A549 (cell line): ENCODE measurements at regions not wholly inside any gene's neighbourhood (a gene's known extent, or its start where the extent isn't known, plus 50 kb on each side); places are given as distances from the start of the nearest gene placed in this dataset.

Source experiments
- ATAC-seq, 2 experiments: fragments of 200-7000 bp in 1 of 2; fragments of >200 bp in 1 of 2; cut with Nextera tagmentation in 1 of 2; cut with Tn5 transposase in 1 of 2; 3 replicates each; pipeline versions ENCODE4 v1.8.0 to v1.9.1; 2018 to 2020; ENCODE audit warnings: mild to moderate bottlenecking in 1 of 2, moderate library complexity in 1 of 2
- CTCF ChIA-PET: fragments of 300-600 bp; sonication (Branson Sonifier 250); formaldehyde crosslinking; extraction: SDS; loops from one replicate; lab custom pipeline; 2021; ENCODE audit warnings: antibody characterized with exemption, inconsistent platforms; lab: Yijun Ruan, JAX
- POLR2A ChIA-PET: fragments of 350-600 bp; formaldehyde crosslinking; extraction: SDS; loops from one replicate; lab custom pipeline; 2021; ENCODE audit warnings: antibody characterized with exemption, inconsistent platforms; lab: Yijun Ruan, JAX
- DNase-seq, 2 experiments: peaks; one replicate each; pipeline versions ENCODE4 v3.0.0 to v3.0.0-alpha.2; 2011 to 2016; ENCODE audit warnings: low read depth in 1 of 2, low spot score in 1 of 2
- FAIRE-seq: peaks from 2 replicates; lab custom pipeline; 2011; peaks lifted over from hg19 to GRCh38; lab: Jason Lieb, UNC
- H3K27ac ChIP-seq, 2 experiments: fragments of >200 bp; sonication (Bioruptor Twin); formaldehyde crosslinking; 3 replicates each; pipeline ENCODE4 v1.5.1; 2016 to 2017
- H3K4me1 ChIP-seq: fragments of >200 bp; sonication (Bioruptor Twin); formaldehyde crosslinking; 3 replicates; pipeline ENCODE4 v1.6.1; 2016
- H3K4me2 ChIP-seq: fragments of >200 bp; sonication (Bioruptor Twin); formaldehyde crosslinking; 3 replicates; pipeline ENCODE4 v1.6.1; 2016
- H3K4me3 ChIP-seq: fragments of >200 bp; sonication (Bioruptor Twin); formaldehyde crosslinking; 3 replicates; pipeline ENCODE4 v1.5.1; 2016
- H3K9me3 ChIP-seq: fragments of >200 bp; sonication (Bioruptor Twin); formaldehyde crosslinking; 3 replicates; pipeline ENCODE4 v1.6.1; 2016
- BCL3 ChIP-seq: fragments of >200 bp; sonication (Bioruptor Twin); formaldehyde crosslinking; IDR thresholded peaks from 3 replicates; pipeline ENCODE4 v1.6.1; 2016
- CBX8 ChIP-seq: fragments of 200-600 bp; sonication (generic); IDR thresholded peaks from 2 replicates; pipeline ENCODE4 v1.6.1; 2016
- CHD4 ChIP-seq: fragments of 200-600 bp; sonication (generic); IDR thresholded peaks from 2 replicates; pipeline ENCODE4 v1.6.1; 2016; ENCODE audit warnings: antibody characterized with exemption, mild to moderate bottlenecking, borderline replicate concordance
- E2F6 ChIP-seq: IDR thresholded peaks from 2 replicates; pipeline ENCODE4 v1.6.1; 2012; ENCODE audit warnings: low read depth, borderline replicate concordance
- EHF ChIP-seq: fragments of 250-450 bp; sonication (Bioruptor Pico); IDR thresholded peaks from 2 replicates; pipeline ENCODE4 v1.5.0; 2020; ENCODE audit warnings: mild to moderate bottlenecking
- EP300 ChIP-seq, 2 experiments: fragments of >200 bp; sonication (Bioruptor Twin); formaldehyde crosslinking; IDR thresholded peaks; 2 replicates in 1 of 2; 3 replicates in 1 of 2; pipeline ENCODE4 v1.6.1; 2016 to 2017
- ESRRA ChIP-seq: fragments of 150-350 bp; IDR thresholded peaks from 2 replicates; pipeline ENCODE4 v1.6.1; 2014; ENCODE audit warnings: mild to moderate bottlenecking, low read length, borderline replicate concordance
- FOSB ChIP-seq: fragments of 250-450 bp; sonication (Bioruptor Pico); IDR thresholded peaks from 2 replicates; pipeline ENCODE4 v1.5.0; 2020; ENCODE audit warnings: mild to moderate bottlenecking, moderate library complexity
- HES2 ChIP-seq: fragments of >200 bp; sonication (Bioruptor Twin); formaldehyde crosslinking; IDR thresholded peaks from 2 replicates; pipeline ENCODE4 v1.6.1; 2016
- HOXB13 ChIP-seq: fragments of 250-450 bp; sonication (Bioruptor Pico); IDR thresholded peaks from 2 replicates; pipeline ENCODE4 v1.5.0; 2020; ENCODE audit warnings: low read depth, mild to moderate bottlenecking, moderate library complexity
- HOXB5 ChIP-seq: fragments of 250-450 bp; sonication (Bioruptor Pico); IDR thresholded peaks from 2 replicates; pipeline ENCODE4 v1.5.0; 2020; ENCODE audit warnings: mild to moderate bottlenecking, moderate library complexity
- JUNB ChIP-seq: fragments of >200 bp; sonication (Bioruptor Twin); formaldehyde crosslinking; IDR thresholded peaks from 2 replicates; pipeline ENCODE4 v1.6.1; 2016
- KDM5A ChIP-seq: fragments of 200-600 bp; sonication (generic); IDR thresholded peaks from 2 replicates; pipeline ENCODE4 v1.6.1; 2016; ENCODE audit warnings: antibody characterized with exemption, mild to moderate bottlenecking
- MYC ChIP-seq: IDR thresholded peaks from 2 replicates; pipeline ENCODE4 v1.6.1; 2012; ENCODE audit warnings: mild to moderate bottlenecking, inconsistent platforms, low read length, improper control_type of control experiment, borderline replicate concordance
- NPAS2 ChIP-seq: fragments of 250-450 bp; sonication (Bioruptor Pico); IDR thresholded peaks from 2 replicates; pipeline ENCODE4 v1.8.0; 2022; ENCODE audit warnings: mild to moderate bottlenecking, moderate library complexity, borderline replicate concordance
- NR3C1 ChIP-seq: fragments of >200 bp; sonication (Bioruptor Twin); formaldehyde crosslinking; IDR thresholded peaks from 3 replicates; pipeline ENCODE4 v1.6.1; 2017
- PHF8 ChIP-seq: fragments of 200-600 bp; sonication (generic); IDR thresholded peaks from 2 replicates; pipeline ENCODE4 v1.6.1; 2016; ENCODE audit warnings: low read depth, mild to moderate bottlenecking, antibody characterized with exemption, moderate library complexity, borderline replicate concordance
- POLR2A ChIP-seq: IDR thresholded peaks from 2 replicates; pipeline ENCODE4 v1.6.1; 2012; ENCODE audit warnings: mild to moderate bottlenecking, low read length
- POLR2AphosphoS2 ChIP-seq: conservative IDR thresholded peaks from 2 replicates; pipeline ENCODE4 v1.6.1; 2012; ENCODE audit warnings: low read length, improper control_type of control experiment, inconsistent platforms
- RARB ChIP-seq: fragments of 250-450 bp; sonication (Bioruptor Pico); IDR thresholded peaks from 2 replicates; pipeline ENCODE4 v1.8.0; 2021; ENCODE audit warnings: mild to moderate bottlenecking, moderate library complexity
- TFCP2L1 ChIP-seq: fragments of 250-450 bp; sonication (Bioruptor Pico); IDR thresholded peaks from 2 replicates; pipeline ENCODE4 v1.5.0; 2021; ENCODE audit warnings: mild to moderate bottlenecking
- USF2 ChIP-seq: fragments of 450-650 bp; IDR thresholded peaks from 2 replicates; pipeline ENCODE4 v1.6.1; 2014; ENCODE audit warnings: antibody characterized with exemption
- WGBS: methylation state at CpG from one replicate; pipeline ENCODE4 v1.1.6; 2017; ENCODE audit errors: missing lambda C conversion rate; 5-methylcytosine and 5-hydroxymethylcytosine counted together

- no peak for FAIRE-seq
- Histone ChIP-seq H3K9me3 (no peaks in the 10 kb centered on the region), H3K27ac (no peak overlapping the region), H3K4me3 (no peak overlapping the region), H3K4me1 (no peaks in the 10 kb centered on the region), H3K4me2 (no peak overlapping the region)
- POLR2A ChIA-PET: no interaction called here
- CTCF ChIA-PET: no interaction called here
- WGBS: 28% methylated on average over 3 of the region's 3 CpGs
- DNase-seq: no peak
- no peak for TF ChIP-seq MYC
- TF ChIP-seq HES2: no peak
- TF ChIP-seq PHF8: no peak
- TF ChIP-seq BCL3: no peak
- TF ChIP-seq EP300 (IDR thresholded peaks at IDR 0.05): no peak
- TF ChIP-seq HOXB13: no peak
- no peak for TF ChIP-seq POLR2AphosphoS2
- no peak for TF ChIP-seq ESRRA
- TF ChIP-seq FOSB: no peak
- TF ChIP-seq JUNB: no peak
- TF ChIP-seq NR3C1: no peak
- no peak for TF ChIP-seq RARB (CRISPR knock-in tag)
- no peak for TF ChIP-seq POLR2A
- TF ChIP-seq, all 56 proteins: peak for 0
- ATAC-seq: no peak
Measured at GRCh38 chr10:63055705-63056104, 77.4 kb upstream of the NRBF2 start.

- POLR2A ChIA-PET: no interaction called here
- Histone ChIP-seq H3K9me3 (no peaks in the 10 kb centered on the region), H3K4me3 (no peak overlapping the region), H3K27ac (no peak overlapping the region), H3K4me1 (no peaks in the 10 kb centered on the region), H3K4me2 (no peak overlapping the region)
- CTCF ChIA-PET: interaction anchor here (0.7 kb wide), 1 partner anchor 1088 kb away, joined by 3 read pairs; no protein-coding TSS in a partner anchor
- DNase-seq (no peak), FAIRE-seq (no peak), ATAC-seq (no peak)
- TF ChIP-seq CBX8 (no peak), KDM5A (no peak), E2F6 (no peak), CHD4 (no peak), BCL3 (no peak), NPAS2 (CRISPR knock-in tag) (no peak), HOXB5 (no peak), EHF (CRISPR knock-in tag) (no peak), ESRRA (no peak), TFCP2L1 (CRISPR knock-in tag) (no peak), USF2 (no peak)
Measured at GRCh38 chr10:63054889-63055611, 78.1 kb upstream of the NRBF2 start.
